ENCODE measurements at regions not wholly inside any gene's neighbourhood (a gene's known extent, or its start where the extent isn't known, plus 50 kb on each side); places are given as distances from the start of the nearest gene placed in this dataset.

GRCh38 chr11:109785714-109786113, 307.5 kb upstream of the ZC3H12C start:
- TF ChIP-seq PKNOX1 (IDR thresholded peaks at IDR 0.05) (no peak), SUZ12 (IDR thresholded peaks at IDR 0.05) (no peak), FOXM1 (IDR thresholded peaks at IDR 0.05; ENCODE audit: borderline replicate concordance) (no peak), SP1 (IDR thresholded peaks at IDR 0.05) (no peak), ELF4 (IDR thresholded peaks at IDR 0.05) (no peak), CTBP1 (IDR thresholded peaks at IDR 0.05; ENCODE audit: borderline replicate concordance) (no peak), HDGF (IDR thresholded peaks at IDR 0.05; ENCODE audit: borderline replicate concordance) (no peak), L3MBTL2 (conservative IDR thresholded peaks at IDR 0.05) (no peak), ARNT (IDR thresholded peaks at IDR 0.05) (no peak), BHLHE40 (IDR thresholded peaks at IDR 0.05; ENCODE audit: borderline replicate concordance) (no peak), ZNF384 (IDR thresholded peaks at IDR 0.05) (no peak)
